22Rv1 (cell line): ENCODE measurements at regions not wholly inside any gene's neighbourhood (a gene's known extent, or its start where the extent isn't known, plus 50 kb on each side); places are given as distances from the start of the nearest gene placed in this dataset.

Experiments used
- CTCF ChIP-seq: fragments of 450-650 bp; IDR thresholded peaks from 2 replicates; pipeline ENCODE4 v1.5.1; 2017; ENCODE audit warnings: mild to moderate bottlenecking
- ZFX ChIP-seq: fragments of 450-650 bp; IDR thresholded peaks from 2 replicates; pipeline ENCODE4 v1.6.1; 2017; ENCODE audit warnings: antibody characterized with exemption, borderline replicate concordance

DNA sequence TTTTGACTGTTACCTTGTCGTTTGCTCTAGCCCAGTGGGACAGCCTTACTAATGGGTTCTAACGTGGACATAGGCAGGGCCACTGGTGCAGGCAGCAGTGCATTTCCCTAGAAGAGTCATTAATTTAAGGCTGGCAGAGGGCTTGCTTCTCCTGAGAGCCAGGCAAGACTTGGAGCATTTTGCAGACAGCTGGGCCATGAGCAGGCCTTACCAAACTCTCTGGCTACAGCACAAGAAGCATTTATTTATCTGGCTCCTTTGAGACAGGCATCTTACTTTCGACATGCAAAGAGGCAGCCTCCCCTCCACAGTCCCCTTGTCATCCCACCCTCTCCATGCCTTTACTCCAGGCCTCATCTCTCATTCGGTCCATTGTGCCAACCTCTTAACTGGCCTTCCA is 139.9 kb downstream of the CSNK2A3 start:
- TF ChIP-seq CTCF: no peak
- TF ChIP-seq ZFX: no peak
